ENCODE measurements at regions not wholly inside any gene's neighbourhood (a gene's known extent, or its start where the extent isn't known, plus 50 kb on each side); places are given as distances from the start of the nearest gene placed in this dataset.

DNA sequence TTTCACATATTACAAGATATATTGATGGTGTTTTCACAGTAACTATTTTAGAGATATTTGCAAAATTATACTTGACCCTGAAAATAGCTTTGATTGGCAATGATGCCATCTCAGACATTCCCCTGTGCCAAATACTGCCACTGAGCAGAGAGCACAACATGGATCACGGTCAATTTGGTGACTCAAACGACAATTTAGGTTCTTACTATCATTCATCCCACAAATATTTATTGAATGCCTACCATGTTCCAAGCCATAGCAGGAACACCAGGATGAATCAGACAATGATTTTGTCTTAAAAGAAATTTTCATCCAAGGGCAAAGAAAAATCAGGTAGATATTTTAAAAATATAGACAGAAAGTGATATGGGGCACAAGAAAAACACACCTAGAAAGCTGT lies 153.2 kb upstream of the ADO start:
- TF ChIP-seq TAF1 (IDR thresholded peaks at IDR 0.05; ENCODE audit: borderline replicate concordance, low read depth, low read length) (no peak), POLR2A (IDR thresholded peaks at IDR 0.05; ENCODE audit: low read depth, low read length) (no peak)
